ENCODE measurements at regions not wholly inside any gene's neighbourhood (a gene's known extent, or its start where the extent isn't known, plus 50 kb on each side); places are given as distances from the start of the nearest gene placed in this dataset.

DNA sequence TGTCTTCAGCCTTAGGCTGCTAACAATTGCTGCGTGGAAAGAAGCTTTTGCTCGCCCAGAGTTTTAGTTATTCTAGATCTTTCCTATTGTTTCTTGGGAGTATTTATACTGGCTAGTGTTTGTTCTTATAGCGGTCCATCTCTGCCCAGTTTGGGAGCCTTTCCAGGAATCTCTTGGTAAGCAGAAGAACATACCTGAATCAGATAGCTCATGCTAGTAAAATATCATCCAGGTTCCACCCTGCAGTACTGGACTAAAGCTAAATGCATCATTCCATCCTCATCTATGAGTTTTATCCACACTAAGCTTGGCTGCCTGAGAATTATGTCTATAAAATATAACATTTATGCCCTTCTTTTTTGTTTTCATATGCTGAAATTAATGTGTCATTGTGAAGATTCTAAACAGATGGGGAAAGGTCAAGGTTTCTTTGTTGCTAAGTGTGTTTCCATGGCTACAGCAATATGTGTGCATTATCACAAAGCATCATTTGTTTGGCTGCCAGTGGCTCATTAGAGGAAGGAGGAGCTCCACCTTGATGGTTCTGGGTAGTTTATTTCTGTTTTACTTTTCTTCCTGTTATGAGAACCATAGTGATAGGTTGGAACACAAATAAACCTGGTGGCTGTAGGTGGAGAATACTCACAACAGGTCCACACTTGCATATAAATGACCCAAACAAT, 182.8 kb downstream of the PIK3C3 start:
- no peak for DNase-seq (ENCODE audit: low spot score)

DNA sequence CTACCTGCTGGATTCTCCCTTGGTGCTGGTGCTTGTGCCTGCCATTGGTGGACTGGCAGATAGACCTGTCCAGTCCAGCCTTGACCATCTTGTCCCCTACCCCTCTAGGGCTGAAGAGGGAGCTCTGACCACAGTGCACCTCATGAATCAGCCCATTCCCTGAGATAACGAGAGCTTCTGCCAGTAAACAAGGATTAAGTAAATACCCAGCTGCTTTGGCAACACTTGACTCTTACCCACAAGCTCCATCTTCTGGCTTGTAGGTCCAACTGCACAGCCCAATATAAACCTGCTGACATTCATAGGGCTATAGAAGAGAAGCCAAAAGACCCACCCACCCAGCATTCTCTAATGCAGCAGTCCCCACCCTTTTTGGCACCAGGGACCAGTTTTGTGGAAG, 186.4 kb downstream of the PIK3C3 start:
- no peak for DNase-seq (ENCODE audit: low spot score)

DNA sequence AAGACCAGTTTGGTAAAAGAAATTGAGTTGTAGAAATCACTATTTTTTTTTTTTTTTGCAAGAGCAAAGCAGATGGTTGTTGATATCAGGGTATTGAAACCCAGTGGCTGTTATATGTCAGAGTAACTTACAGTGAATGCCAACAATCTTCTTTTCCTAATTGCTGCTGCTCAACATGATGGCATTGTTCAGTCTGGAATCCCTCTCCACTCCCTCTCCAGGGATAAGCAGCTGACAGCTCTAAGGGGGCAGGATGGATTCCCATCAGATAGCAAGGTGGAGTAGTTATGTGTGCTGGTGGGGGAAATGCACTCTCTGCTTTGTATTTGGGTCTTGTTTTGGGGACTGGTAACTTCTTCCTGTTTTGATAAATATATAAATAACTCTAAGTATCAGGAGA, 200.0 kb downstream of the PIK3C3 start:
- DNase-seq (ENCODE audit: low spot score): no peak

DNA sequence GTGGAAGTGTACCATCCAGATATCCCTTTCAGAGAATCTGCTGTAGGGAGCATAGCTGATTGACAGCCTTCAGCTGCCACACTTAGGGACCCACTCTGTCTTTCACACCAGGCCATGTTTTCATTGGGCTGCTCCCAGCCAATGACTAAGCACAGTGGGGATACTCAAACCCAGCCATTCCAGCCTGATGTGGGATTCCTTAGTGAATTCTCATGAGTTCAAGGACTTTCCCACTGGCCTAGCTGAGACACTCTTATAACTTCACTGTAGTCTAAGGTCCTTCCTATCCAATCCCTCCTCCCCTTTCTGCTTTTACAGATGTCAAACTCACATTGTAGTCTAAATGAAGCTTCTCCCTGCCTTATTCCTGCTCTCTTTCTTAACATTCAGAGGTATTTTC, 201.2 kb downstream of the PIK3C3 start:
- DNase-seq (ENCODE audit: low spot score): no peak

DNA sequence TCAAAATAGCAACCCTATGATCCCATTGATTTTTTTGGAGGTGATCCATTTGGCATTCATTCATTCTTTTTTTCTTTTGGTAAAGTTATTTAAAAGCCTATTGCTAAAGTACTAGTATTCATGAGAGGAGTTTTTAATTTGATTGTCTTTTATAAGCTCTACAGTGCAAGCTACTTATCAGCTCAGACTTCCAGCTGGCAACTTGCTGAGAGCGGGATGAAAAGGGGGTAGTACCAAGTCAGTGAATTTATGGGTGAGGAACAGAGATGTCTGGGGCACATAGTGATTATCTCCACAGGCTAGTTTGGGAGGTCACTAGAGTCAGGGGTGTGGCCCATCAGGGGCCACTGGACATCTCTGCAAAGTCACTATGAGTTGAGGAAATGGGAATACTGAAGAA, 202.4 kb downstream of the PIK3C3 start:
- DNase-seq (ENCODE audit: low spot score): no peak

DNA sequence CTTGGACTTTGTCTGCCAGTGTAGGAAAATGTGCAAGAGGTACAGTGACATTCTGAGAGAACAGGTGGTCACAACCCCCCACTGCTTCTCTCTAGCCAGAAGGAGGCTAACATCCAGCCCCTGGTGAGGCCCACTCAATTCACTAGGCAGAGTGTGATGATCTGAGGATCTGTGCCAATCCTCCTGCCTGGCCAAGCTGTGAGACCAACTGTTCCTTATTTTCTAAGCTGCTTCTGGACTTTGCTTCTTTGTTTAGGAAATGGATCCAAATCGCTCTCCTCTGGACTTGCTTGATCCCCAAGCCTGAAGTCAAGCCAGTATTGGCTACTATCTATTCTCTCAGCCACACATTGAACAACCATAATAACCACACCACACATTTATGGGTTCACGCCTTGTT, 202.8 kb downstream of the PIK3C3 start:
- DNase-seq (ENCODE audit: low spot score): no peak

DNA sequence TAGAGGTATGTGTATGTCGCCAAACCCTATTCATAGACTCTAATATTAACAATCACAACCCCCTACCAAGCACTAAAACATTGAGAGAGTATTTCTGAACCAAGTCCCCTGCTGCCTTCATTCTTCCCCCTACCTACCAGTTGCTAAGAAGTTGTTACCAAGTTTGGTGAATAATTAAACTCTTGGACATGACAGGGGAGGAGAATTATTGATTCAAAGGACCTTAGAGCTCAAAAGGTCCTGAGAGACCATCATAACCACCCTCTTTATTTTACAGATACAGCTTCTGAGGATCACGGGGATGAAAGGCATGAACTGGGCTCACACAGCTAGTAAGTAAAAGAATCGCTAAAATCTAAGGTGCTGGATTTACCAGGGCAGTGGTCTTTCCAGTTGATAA, 204.1 kb downstream of the PIK3C3 start:
- DNase-seq (ENCODE audit: low spot score): no peak

DNA sequence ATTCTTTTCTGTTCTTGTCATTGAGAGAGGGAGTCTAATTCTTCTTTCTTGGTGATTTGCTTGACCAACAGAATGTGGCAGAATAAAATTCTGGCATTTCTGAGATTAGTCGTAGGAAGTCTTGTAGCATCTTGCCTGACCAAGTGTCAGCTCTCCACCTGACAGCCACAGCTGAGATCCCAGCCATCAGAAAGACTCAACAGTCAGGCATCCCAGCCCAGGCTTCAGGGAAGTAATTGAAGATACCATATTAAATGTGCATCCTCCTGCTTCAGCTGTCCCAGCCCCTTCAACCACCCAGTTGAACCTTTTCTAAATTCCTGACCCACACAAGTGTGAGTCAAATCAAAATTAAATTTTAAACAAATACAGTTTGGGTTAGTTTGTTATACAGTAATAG, 208.3 kb downstream of the PIK3C3 start:
- no peak for DNase-seq (ENCODE audit: low spot score)

DNA sequence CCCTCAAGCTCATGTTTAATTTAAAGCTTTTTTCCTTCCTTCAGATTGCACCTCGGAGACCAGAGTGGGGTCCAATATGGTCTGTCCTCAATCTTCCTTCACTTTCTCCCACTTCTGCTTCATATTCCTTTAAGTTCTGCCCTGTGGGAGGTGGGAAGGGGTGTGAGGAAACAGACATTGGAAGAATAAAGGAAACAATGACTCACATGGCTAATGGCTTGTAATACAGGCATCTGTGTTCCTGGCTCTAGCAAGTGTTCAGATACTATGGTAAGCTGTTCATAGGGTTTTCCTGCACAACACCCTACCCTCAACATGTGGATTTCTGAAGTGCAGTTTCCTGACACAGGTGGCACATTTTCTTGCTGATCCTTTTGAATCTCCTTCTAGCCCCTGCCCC, 209.5 kb downstream of the PIK3C3 start:
- no peak for DNase-seq (ENCODE audit: low spot score)

DNA sequence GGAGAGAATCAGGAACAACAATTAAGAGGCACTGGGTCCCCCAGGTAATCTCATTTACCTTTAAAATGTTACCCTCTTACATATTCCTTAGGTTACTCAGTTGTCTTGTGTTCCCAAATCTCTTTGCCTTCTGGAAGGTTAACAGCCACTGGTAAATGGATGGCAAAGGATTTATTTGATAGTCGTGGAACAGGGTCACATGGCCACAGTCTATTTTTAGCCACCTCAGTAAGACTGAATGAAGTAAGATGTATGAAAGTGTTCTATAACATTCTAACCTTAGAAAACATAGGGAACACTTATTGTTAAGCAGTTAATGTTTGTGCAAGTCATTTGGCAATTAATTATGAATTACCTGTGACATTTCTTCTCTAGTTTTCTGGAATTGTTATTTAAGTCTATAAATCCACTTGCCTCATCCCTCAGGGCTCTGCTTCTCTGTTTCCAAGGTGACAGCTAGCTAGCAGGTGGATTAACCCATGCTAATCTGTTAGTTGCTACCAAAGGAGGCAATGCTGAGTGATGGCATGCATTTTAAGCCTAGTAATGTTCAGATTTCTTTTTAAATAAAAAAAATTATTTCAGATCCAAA, 211.0 kb downstream of the PIK3C3 start:
- no peak for DNase-seq (ENCODE audit: low spot score)

DNA sequence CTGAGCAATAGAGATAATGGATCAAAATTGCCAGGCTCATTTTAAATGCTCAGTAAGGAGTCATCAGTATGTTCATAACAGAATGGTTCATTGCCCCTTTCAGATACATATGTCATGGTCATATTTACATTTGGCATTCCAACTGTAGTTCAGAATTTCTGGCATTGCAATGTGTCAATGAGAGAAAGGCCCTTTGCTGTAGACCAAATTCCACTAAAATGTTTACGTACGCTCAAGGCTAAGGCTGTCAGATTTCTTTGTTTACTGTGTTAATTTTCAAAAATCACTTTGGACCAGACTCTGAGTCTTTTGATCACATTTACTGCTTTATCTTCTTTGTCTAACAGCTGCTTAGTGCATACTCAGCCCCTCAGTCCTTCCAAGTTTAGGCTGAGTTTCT, 213.5 kb downstream of the PIK3C3 start:
- no peak for DNase-seq (ENCODE audit: low spot score)

DNA sequence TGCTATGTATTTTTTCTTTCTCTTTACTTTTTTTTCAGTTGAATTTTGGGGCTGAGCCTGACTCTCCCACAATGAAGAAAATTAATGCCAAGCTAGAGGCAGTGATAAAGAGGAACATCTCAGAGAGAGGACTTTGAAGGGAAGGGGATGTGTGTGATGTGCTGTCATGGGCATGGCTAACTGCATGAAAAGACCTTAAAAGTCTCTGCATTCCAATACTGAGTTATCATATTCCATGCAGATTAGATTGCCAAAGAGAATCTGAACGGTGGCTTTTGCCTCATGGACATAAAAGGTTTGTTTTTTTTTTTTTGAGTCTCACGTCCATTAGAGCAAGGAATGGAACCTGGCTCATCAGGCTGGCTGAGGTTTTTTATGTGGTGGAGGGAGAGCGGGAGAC, 213.9 kb downstream of the PIK3C3 start:
- DNase-seq (ENCODE audit: low spot score): no peak

DNA sequence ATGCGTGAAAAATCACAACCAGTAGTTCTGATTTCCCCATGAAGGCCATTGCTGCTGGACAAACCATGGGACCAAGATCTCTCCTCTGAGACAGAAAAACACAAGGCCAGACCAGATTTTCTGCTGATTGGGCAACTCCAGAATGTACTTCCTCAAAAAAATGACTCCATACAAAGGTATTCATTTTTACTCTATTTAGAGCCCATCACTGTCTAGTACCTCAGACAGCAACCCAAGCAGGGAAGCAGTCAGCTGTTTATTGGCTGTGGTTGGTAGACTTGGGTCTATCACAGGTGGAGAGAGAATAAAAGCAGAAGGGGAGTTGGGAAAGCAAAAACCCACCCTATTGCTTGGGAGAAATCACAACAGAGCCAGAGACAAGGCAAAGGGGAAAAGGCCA, 219.9 kb downstream of the PIK3C3 start:
- no peak for DNase-seq (ENCODE audit: low spot score)

DNA sequence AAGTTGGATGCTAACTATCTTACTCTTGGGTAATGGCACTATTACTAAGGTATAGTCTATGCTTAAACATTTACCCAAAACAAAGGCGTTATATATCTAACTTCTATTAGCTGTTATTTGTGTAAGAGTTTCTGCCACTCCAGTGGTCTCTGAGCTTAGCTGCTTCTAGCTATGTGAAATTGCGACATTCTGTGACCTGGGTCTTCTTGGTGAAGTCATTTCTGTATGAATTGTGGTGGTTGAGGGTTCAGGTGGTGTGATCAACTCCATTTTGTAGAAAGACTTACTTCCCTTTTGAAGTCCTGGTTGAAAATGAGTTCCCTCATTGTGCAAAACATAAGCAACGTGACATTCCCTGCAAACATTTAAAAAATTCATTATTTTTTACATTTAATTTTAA, 221.6 kb downstream of the PIK3C3 start:
- no peak for DNase-seq (ENCODE audit: low spot score)

DNA sequence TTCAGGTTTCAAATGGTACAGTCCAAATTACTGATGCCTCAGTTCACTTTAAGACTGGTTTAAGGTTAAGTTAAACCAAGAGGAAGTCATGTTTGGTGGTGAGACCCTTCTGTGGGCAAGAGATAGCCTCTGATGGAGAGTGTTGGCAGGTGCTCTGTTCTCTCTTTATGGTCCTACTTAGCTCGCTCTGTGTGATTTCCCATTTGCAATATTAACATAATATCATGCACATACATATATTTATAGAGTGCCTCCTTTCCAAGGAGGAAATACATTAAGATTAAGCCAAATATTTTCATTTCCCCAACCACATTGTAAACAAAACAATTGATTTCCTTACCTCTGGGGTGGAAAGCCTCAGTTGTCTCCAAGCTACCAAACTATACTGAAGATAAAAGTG, 222.4 kb downstream of the PIK3C3 start:
- DNase-seq (ENCODE audit: low spot score): no peak

DNA sequence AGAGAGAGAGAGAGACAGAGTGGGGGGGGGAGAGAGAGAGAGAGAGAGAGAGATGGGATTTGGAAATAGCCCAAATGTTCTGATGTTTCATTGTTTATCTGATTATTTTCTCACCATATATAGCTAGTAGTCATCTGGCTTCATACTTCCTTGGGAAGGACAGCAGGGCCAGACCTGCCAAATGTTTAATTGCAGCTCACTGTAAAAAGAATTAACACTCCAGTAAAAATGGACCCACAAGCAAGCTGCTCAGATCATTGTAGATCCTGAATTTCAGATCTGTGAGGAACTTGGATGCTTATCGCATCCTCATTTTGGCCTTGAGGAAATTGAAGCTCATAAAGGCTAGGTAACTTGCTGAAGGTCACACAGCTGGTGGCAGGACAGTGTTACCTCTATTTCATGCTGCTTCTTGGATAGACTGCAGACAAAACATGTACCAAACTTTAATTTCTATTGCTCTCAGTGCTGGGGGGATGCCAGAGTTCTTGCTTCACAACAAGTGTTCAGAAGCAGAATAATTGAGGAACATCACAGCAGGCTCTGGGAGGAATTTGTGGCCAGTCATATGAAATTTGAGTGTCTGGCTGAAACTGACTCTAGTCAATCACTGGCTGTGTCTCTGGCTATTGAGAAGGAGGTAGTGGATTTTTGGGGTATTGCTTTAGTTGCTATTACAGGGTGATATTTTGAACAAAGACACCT, 223.5 kb downstream of the PIK3C3 start:
- DNase-seq (ENCODE audit: low spot score): no peak

DNA sequence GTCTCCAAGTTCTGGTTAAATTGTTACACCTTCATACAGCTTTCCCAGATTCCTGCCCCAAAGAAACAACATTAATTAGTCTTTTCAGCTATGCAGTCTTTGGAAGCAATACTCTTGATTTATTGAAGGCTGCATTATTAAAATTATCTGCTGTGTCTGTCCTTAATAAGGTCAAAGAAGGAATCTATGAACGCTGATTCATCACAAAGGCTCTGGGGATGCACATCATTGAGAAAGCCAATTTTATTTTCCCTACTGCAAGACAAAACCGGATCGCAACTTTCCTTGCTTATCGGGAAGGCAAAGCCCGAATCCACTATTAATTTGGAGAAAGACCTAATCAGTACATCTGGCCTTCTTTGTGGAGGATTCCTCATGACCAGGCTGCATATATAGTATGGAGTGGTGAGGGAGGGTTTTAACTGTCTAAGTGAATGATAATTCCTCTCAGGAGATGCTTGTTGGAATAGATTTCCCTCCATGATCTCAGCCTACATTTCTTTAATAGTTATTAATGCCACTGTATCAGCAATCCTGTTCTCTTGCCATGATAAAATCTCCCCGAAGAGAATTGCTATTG, 224.6 kb downstream of the PIK3C3 start:
- no peak for DNase-seq (ENCODE audit: low spot score)

DNA sequence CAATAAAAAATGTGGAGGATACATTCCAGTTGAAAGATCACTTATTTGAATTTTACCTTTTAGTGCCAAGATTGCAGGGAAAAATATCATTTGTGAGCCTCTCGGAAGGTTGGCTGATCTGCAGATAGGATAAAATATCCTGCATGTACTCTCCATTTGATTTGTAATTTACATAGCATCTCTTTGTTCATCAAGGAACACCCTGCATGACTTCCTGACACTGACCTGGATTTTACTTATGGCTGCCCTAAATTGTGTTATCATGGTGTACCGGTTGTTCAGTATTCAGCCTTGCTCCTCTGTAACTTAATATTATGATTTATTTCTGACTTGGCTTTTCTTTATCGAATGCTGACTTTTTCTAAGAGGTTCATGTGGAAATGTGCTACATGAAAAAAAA, 226.4 kb downstream of the PIK3C3 start:
- DNase-seq (ENCODE audit: low spot score): no peak

DNA sequence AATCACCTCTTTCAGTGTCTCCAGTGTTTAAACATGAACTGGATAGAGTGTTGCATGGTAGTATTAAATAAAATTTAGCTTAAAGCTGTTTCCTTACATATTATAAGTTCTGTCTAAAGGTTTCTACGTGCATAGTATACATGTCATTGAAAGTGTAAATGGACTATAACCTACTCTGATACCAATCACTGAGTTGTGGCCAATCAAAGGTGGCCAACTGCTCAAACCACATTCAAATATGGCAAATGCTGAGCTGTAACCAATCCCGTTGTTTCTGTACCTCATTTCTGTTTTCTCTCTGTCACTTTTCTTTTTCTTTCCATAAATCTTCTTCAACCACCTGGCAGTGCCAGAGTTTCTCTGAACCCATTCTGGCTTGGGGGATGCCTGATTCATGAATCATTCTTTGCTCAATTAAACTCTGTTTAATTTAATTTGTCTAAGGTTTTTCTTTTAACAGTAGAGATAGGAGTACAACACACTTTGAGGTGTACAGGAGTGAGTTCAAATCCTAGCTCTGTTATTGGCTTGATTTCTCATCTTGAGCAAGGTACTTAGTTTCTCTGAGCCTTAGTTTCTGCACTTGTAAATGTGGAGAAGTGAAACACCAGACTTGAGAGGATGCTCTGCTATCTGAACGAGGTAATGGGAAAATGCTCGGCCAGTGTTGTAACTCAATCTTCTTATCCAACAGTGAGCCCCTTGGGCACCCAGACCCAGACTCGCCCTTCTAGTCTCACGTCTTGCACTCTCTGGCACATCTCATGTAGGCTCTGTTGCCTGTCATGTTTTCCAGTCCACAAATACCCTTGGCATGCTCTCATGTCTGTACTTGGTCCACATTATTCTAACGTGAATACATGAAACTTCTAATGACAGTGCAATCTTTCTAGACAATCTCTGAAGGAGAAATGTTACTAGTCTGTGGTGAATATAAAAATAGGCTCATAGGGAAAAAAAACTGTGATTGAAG, 228.0 kb downstream of the PIK3C3 start:
- DNase-seq (ENCODE audit: low spot score): no peak

DNA sequence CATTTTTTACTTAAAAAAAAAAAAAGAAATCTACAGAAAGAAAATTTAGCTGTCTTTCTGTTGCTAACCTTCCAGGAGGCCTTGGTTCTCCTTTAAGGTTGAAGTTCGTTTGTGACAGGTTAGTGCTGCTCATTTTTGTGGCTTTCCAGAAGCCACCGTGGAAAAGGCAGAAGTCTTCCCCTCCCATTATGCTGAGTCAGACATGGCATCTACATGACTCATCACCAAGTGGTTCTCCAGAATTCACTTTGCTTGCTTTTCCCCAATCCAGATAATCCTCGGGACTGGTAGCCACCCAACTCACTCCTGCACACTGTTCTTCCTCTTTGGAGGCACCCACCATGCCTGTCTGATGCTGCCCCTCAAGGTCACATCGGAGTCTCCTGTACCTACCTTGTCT, 228.7 kb downstream of the PIK3C3 start:
- DNase-seq (ENCODE audit: low spot score): no peak

DNA sequence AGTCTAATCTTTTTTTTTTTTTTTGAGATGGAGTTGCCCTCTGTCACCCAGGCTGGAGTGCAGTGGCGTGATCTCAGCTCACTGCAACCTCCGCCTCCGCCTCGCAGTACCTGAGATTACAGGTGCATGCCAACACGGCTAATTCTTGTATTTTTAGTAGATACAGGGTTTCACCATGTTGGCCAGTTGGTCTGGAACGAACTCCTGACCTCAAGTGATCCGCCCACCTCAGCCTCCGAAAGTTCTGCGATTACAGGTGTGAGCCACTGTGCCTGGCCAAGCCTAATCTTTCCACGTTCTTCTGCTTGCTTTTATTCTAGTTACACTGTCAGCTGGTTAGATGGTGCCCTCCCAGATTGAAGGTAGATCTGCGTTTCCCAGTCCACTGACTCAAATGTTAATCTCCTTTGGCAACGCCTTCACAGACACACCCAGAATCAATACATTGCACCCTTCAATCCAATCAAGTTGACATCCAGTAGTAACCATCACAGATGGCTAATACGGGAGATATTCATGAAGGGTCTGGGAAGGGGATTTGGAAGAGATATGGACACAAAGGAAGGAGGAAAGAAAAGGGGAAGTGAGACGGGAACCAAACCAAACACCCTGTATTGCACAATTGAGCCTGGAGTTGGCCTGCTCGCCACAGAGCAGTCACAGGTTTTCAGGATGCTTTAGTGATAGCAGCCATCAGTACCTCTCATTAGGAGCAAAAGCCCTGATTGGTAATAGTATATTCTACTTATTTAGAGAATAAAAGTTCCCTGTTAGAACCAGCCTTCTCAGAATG, 229.8 kb downstream of the PIK3C3 start:
- DNase-seq (ENCODE audit: low spot score): no peak
